Hepatocyte (in vitro differentiated cells): ENCODE measurements at regions not wholly inside any gene's neighbourhood (a gene's known extent, or its start where the extent isn't known, plus 50 kb on each side); places are given as distances from the start of the nearest gene placed in this dataset.

ENCODE experiments used
- DNase-seq: peaks from one replicate; pipeline ENCODE4 v3.0.0-alpha.2; 2016; ENCODE audit warnings: low spot score
- H2AFZ ChIP-seq: fragments of 200-600 bp; sonication (generic); 2 replicates; pipeline ENCODE4 v1.6.0; 2016; ENCODE audit warnings: antibody characterized with exemption, mild to moderate bottlenecking
- H3K27ac ChIP-seq: fragments of 200-600 bp; sonication (generic); 2 replicates; pipeline ENCODE4 v1.5.1; 2016; ENCODE audit warnings: mild to moderate bottlenecking
- H3K27me3 ChIP-seq: fragments of 200-600 bp; sonication (generic); 2 replicates; pipeline ENCODE4 v1.6.1; 2016
- H3K36me3 ChIP-seq: fragments of 200-600 bp; sonication (generic); replicated peaks from 2 replicates; pipeline ENCODE4 v1.5.1; 2016; ENCODE audit warnings: low read depth; ENCODE audit not compliant: insufficient read depth
- H3K4me1 ChIP-seq: fragments of 200-600 bp; sonication (generic); 2 replicates; pipeline ENCODE4 v1.5.1; 2016; ENCODE audit warnings: mild to moderate bottlenecking, moderate library complexity; ENCODE audit not compliant: insufficient read depth
- H3K4me2 ChIP-seq: fragments of 200-600 bp; sonication (generic); 2 replicates; pipeline ENCODE4 v1.6.0; 2016
- H3K4me3 ChIP-seq: fragments of 200-600 bp; sonication (generic); 2 replicates; pipeline ENCODE4 v1.5.1; 2016; ENCODE audit warnings: mild to moderate bottlenecking
- H3K79me2 ChIP-seq: fragments of 200-600 bp; sonication (generic); 2 replicates; pipeline ENCODE4 v1.6.0; 2017; ENCODE audit warnings: mild to moderate bottlenecking
- H3K9me2 ChIP-seq: fragments of 200-600 bp; sonication (generic); replicated peaks from 2 replicates; pipeline ENCODE4 v1.6.0; 2017; ENCODE audit warnings: mild to moderate bottlenecking; ENCODE audit not compliant: insufficient read depth
- H3K9me3 ChIP-seq: fragments of 200-600 bp; sonication (generic); 2 replicates; pipeline ENCODE4 v1.5.1; 2016; ENCODE audit warnings: low read depth, mild to moderate bottlenecking
- H4K20me1 ChIP-seq: fragments of 200-600 bp; sonication (generic); 2 replicates; pipeline ENCODE4 v1.6.0; 2016; ENCODE audit warnings: mild to moderate bottlenecking; ENCODE audit not compliant: insufficient read depth, poor library complexity, severe bottlenecking
- CTCF ChIP-seq: fragments of 200-600 bp; sonication (generic); IDR thresholded peaks from 2 replicates; pipeline ENCODE4 v1.5.1; 2016; ENCODE audit warnings: antibody characterized with exemption, mild to moderate bottlenecking; ENCODE audit not compliant: poor library complexity
- EZH2 ChIP-seq: fragments of 200-600 bp; sonication (generic); IDR thresholded peaks from 2 replicates; pipeline ENCODE4 v1.6.1; 2016; ENCODE audit warnings: antibody characterized with exemption, mild to moderate bottlenecking, borderline replicate concordance
- EZH2phosphoT487 ChIP-seq: fragments of 200-600 bp; sonication (generic); IDR thresholded peaks from one replicate; pipeline ENCODE4 v1.6.1; 2018; ENCODE audit warnings: antibody characterized with exemption, mild to moderate bottlenecking, low read depth, moderate library complexity; ENCODE audit not compliant: unreplicated experiment, severe bottlenecking
- WGBS: methylation state at CpG from one replicate; pipeline ENCODE4 v1.1.6; 2016; ENCODE audit warnings: low lambda C conversion rate; ENCODE audit errors: missing lambda C conversion rate; 5-methylcytosine and 5-hydroxymethylcytosine counted together

GRCh38 chr10:60621018-60621417 lies 157.3 kb upstream of the CDK1 start:
- H3K36me3 ChIP-seq = no peaks in the 10 kb centered on the region
- 93% methylated on average over 3 of the region's 3 CpGs for WGBS
- H4K20me1 ChIP-seq = no peaks in the 10 kb centered on the region
- no peak for DNase-seq
- no peak overlapping the region for H3K4me3 ChIP-seq
- H3K4me2 ChIP-seq = no peak overlapping the region
- H2AFZ ChIP-seq = no peak overlapping the region
- H3K4me1 ChIP-seq = no peaks in the 10 kb centered on the region
- no peak overlapping the region for H3K27ac ChIP-seq
- H3K79me2 ChIP-seq = no peaks in the 10 kb centered on the region
- H3K9me2 ChIP-seq = no peaks in the 10 kb centered on the region
- TF ChIP-seq CTCF (no peak), EZH2phosphoT487 (no peak)
- no peaks in the 10 kb centered on the region for H3K27me3 ChIP-seq
- no peaks in the 10 kb centered on the region for H3K9me3 ChIP-seq

GRCh38 chr10:60618861-60619260 lies 159.4 kb upstream of the CDK1 start:
- Histone ChIP-seq H3K4me2 (no peak overlapping the region), H3K4me3 (no peak overlapping the region), H3K27me3 (no peaks in the 10 kb centered on the region), H3K9me3 (no peaks in the 10 kb centered on the region), H3K27ac (no peak overlapping the region), H3K36me3 (no peaks in the 10 kb centered on the region), H4K20me1 (no peaks in the 10 kb centered on the region), H3K9me2 (no peaks in the 10 kb centered on the region), H2AFZ (no peak overlapping the region), H3K4me1 (no peaks in the 10 kb centered on the region), H3K79me2 (no peaks in the 10 kb centered on the region)
- 89% methylated on average over 1 of the region's 1 CpG for WGBS
- no peak for DNase-seq
- TF ChIP-seq EZH2 (no peak), EZH2phosphoT487 (no peak), CTCF (no peak)

DNA sequence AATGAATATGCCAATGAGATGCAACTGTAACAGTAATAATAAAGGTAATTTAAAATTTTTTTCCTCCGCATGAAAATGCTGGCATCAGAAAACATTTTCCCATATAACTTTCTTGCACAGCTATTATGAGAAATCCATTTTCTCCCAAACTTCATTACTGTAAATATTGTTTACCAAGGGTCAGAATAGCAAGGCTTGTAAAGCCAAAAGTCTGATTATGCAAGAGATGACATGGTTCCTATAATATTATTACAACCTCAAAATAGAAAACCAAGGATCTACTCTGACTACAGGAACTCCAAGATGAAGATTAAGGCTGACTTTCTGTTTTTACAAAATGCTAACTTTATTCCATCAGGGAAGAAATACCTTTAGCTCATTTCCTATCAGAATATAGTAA lies 162.7 kb upstream of the CDK1 start:
- no peaks in the 10 kb centered on the region for H3K9me2 ChIP-seq
- H3K79me2 ChIP-seq = no peaks in the 10 kb centered on the region
- no peaks in the 10 kb centered on the region for H3K9me3 ChIP-seq
- H3K4me3 ChIP-seq = no peak overlapping the region
- H4K20me1 ChIP-seq = no peaks in the 10 kb centered on the region
- H2AFZ ChIP-seq = no peak overlapping the region
- H3K4me2 ChIP-seq = no peak overlapping the region
- H3K4me1 ChIP-seq = no peaks in the 10 kb centered on the region
- no peaks in the 10 kb centered on the region for H3K36me3 ChIP-seq
- DNase-seq = no peak
- no peak for TF ChIP-seq EZH2phosphoT487
- TF ChIP-seq EZH2 = no peak
- TF ChIP-seq CTCF = no peak
- no peak overlapping the region for H3K27ac ChIP-seq
- H3K27me3 ChIP-seq = no peaks in the 10 kb centered on the region
- WGBS = 93% methylated on average over 1 of the region's 1 CpG

DNA sequence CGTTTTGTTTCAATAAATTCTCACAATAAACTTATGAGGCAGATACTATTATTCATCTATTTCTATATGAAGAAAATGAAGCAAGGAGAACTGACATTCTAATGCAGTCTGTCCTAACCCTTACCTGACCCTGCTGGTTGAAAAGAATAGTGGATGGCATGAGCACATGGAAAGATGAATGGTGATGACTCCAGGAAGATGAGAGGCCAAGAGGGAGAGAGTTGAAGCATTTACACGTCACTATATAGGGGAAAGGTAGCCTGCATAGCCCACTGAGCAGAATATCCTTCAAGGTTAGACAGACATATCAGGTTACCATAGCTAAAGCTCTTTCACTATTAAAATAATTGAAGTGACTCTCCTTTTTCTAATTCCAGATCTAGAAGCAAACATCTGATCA lies 163.9 kb upstream of the CDK1 start:
- Histone ChIP-seq H3K27ac (no peak overlapping the region), H3K27me3 (no peaks in the 10 kb centered on the region), H3K36me3 (no peaks in the 10 kb centered on the region), H3K4me2 (no peak overlapping the region), H3K4me1 (no peaks in the 10 kb centered on the region), H3K4me3 (no peak overlapping the region), H2AFZ (no peak overlapping the region), H3K79me2 (no peaks in the 10 kb centered on the region), H4K20me1 (no peaks in the 10 kb centered on the region), H3K9me3 (no peaks in the 10 kb centered on the region), H3K9me2 (no peaks in the 10 kb centered on the region)
- TF ChIP-seq EZH2phosphoT487 (no peak), CTCF (no peak), EZH2 (no peak)
- WGBS = 89% methylated on average over 2 of the region's 2 CpGs
- DNase-seq = no peak
